Head of caudate nucleus (tissue), 42 donors: ENCODE measurements at regions not wholly inside any gene's neighbourhood (a gene's known extent, or its start where the extent isn't known, plus 50 kb on each side); places are given as distances from the start of the nearest gene placed in this dataset.

Experiments used
- DNase-seq, 42 donors: peaks; one replicate each; pipeline versions ENCODE4 v3.0.0 to v3.0.0-alpha.2; 2020 to 2021; ENCODE audit warnings: mixed read lengths in 7 of 42
- intact Hi-C: fragments of 100-400 bp; cut with DNase I; formaldehyde crosslinking; loops from one replicate; pipeline ENCODE4 v1.15.0; 2022

GRCh38 chr1:200323856-200324400, 85.9 kb downstream of the ZNF281 start:
- intact Hi-C loops: no loop called here
- DNase-seq: no peak

- intact Hi-C loops: no loop called here
- peak in 11 of 42 donors; percentile 17 to 57 (median 32) for DNase-seq
Observed at GRCh38 chr1:200319148-200319547, 90.7 kb downstream of the ZNF281 start.

GRCh38 chr1:200317236-200317635, 92.6 kb downstream of the ZNF281 start:
- DNase-seq: peak in 6 of 42 donors; percentile 22 to 68 (median 38)
- intact Hi-C loops: no loop called here

- DNase-seq: no peak
- intact Hi-C loops: no loop called here
Observed at GRCh38 chr1:200316148-200316803, 93.6 kb downstream of the ZNF281 start.

GRCh38 chr1:200314085-200314750, 95.6 kb downstream of the ZNF281 start:
- no peak for DNase-seq

GRCh38 chr1:200311256-200311655, 98.6 kb downstream of the ZNF281 start:
- no peak for DNase-seq
- intact Hi-C loops: no loop called here

More at GRCh38 chr1:200314085-200314750, 95.6 kb downstream of the ZNF281 start:
- intact Hi-C loops: no loop called here

- intact Hi-C loops: no loop called here
- no peak for DNase-seq
Observed at GRCh38 chr1:200310824-200311223, 99.0 kb downstream of the ZNF281 start.

GRCh38 chr1:200307755-200308066, 102.1 kb downstream of the ZNF281 start:
- intact Hi-C loops: loop anchor here (10.0 kb wide), 1 partner anchor 57 kb away; no protein-coding TSS in a partner anchor
- DNase-seq: no peak

GRCh38 chr1:200306944-200307754, 102.7 kb downstream of the ZNF281 start:
- peak in 10 of 42 donors; percentile 18 to 71 (median 43) for DNase-seq
- intact Hi-C loops: loop anchor here (10.0 kb wide), 1 partner anchor 58 kb away; no protein-coding TSS in a partner anchor

- intact Hi-C loops: loop anchor here (10.0 kb wide), 1 partner anchor 59 kb away; no protein-coding TSS in a partner anchor
Observed at GRCh38 chr1:200305806-200306205, 104.0 kb downstream of the ZNF281 start.

GRCh38 chr1:200304171-200304570, 105.7 kb downstream of the ZNF281 start:
- intact Hi-C loops: loop anchor here (5.0 to 10.0 kb wide), 2 partner anchors 61 to 103 kb away; no protein-coding TSS in a partner anchor

More at GRCh38 chr1:200305806-200306205, 104.0 kb downstream of the ZNF281 start:
- DNase-seq: no peak

GRCh38 chr1:200302921-200303290, 106.9 kb downstream of the ZNF281 start:
- DNase-seq: peak; percentile 43 to 84 (median 69)
- intact Hi-C loops: loop anchor here (5.0 to 10.0 kb wide), 2 partner anchors 62 to 104 kb away; no protein-coding TSS in a partner anchor

More at GRCh38 chr1:200304171-200304570, 105.7 kb downstream of the ZNF281 start:
- peak in 1 of 42 donors; percentile 19 for DNase-seq

GRCh38 chr1:200302192-200302920, 107.5 kb downstream of the ZNF281 start:
- intact Hi-C loops: loop anchor here (5.0 to 10.0 kb wide), 2 partner anchors 62 to 105 kb away; no protein-coding TSS in a partner anchor
- DNase-seq: peak in 41 of 42 donors; percentile 36 to 82 (median 67)

GRCh38 chr1:200301152-200301551, 108.7 kb downstream of the ZNF281 start:
- intact Hi-C loops: loop anchor here (5.0 to 10.0 kb wide), 2 partner anchors 64 to 106 kb away; no protein-coding TSS in a partner anchor
- no peak for DNase-seq

- intact Hi-C loops: no loop called here
- no peak for DNase-seq
Observed at GRCh38 chr1:200299571-200299970, 110.3 kb downstream of the ZNF281 start.

- intact Hi-C loops: no loop called here
Observed at GRCh38 chr1:200298242-200298641, 111.6 kb downstream of the ZNF281 start.

GRCh38 chr1:200296091-200296661, 113.7 kb downstream of the ZNF281 start:
- intact Hi-C loops: no loop called here
- DNase-seq: no peak

More at GRCh38 chr1:200298242-200298641, 111.6 kb downstream of the ZNF281 start:
- DNase-seq: no peak

- DNase-seq: no peak
- intact Hi-C loops: no loop called here
Observed at GRCh38 chr1:200294241-200294640, 115.6 kb downstream of the ZNF281 start.
